ENCODE measurements at regions not wholly inside any gene's neighbourhood (a gene's known extent, or its start where the extent isn't known, plus 50 kb on each side); places are given as distances from the start of the nearest gene placed in this dataset.

DNA sequence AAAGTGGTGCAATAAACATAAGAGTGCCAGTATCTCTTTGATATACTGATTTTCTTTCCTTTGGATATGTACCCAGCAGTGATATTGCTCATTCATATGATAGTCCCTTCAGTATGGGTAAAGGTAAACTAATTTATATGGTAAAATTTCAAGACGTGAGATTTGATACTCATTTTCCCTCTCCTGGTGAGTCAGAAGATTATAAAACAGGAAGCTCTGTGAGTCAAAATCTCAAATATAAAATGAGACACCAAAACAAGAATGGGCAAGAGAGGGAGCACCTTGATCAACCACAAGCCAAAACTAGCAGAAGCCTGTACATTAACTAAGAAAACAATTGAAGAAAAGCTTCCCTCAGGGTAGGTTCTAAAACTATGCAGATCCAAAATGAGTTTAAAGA, 216.3 kb downstream of the SLITRK6 start:
- H3K4me3 Mint-ChIP-seq (ENCODE audit: unreplicated experiment), result no peak overlapping the region
- no peaks in the 10 kb centered on the region for H3K27me3 Mint-ChIP-seq (ENCODE audit: low read depth, unreplicated experiment)
- H4K20me1 ChIP-seq (ENCODE audit: insufficient read depth, low read length), result no peaks in the 10 kb centered on the region
- H3K9ac ChIP-seq (ENCODE audit: low read length), result no peak overlapping the region
- no peaks in the 10 kb centered on the region for H3K27me3 ChIP-seq (ENCODE audit: insufficient read depth, low read length)
- H3K4me1 Mint-ChIP-seq (ENCODE audit: low read depth, unreplicated experiment), result peaks cover 5% of the 10 kb centered on the region
- FAIRE-seq (no peak), DNase-seq (ENCODE audit: low read depth) (no peak)
- H3K4me3 ChIP-seq (ENCODE audit: insufficient read depth, low read depth, low read length), result no peak overlapping the region
- no peak overlapping the region for H2AFZ ChIP-seq (ENCODE audit: low read depth, low read length)
- no peaks in the 10 kb centered on the region for H3K36me3 ChIP-seq (ENCODE audit: insufficient read depth, low read length)
- peaks cover 2% of the 10 kb centered on the region for H3K9me3 Mint-ChIP-seq (ENCODE audit: unreplicated experiment)
- no peak for TF ChIP-seq EZH2 (IDR thresholded peaks at IDR 0.05; ENCODE audit: insufficient read depth, low read length)
- TF ChIP-seq, protein P1, sequence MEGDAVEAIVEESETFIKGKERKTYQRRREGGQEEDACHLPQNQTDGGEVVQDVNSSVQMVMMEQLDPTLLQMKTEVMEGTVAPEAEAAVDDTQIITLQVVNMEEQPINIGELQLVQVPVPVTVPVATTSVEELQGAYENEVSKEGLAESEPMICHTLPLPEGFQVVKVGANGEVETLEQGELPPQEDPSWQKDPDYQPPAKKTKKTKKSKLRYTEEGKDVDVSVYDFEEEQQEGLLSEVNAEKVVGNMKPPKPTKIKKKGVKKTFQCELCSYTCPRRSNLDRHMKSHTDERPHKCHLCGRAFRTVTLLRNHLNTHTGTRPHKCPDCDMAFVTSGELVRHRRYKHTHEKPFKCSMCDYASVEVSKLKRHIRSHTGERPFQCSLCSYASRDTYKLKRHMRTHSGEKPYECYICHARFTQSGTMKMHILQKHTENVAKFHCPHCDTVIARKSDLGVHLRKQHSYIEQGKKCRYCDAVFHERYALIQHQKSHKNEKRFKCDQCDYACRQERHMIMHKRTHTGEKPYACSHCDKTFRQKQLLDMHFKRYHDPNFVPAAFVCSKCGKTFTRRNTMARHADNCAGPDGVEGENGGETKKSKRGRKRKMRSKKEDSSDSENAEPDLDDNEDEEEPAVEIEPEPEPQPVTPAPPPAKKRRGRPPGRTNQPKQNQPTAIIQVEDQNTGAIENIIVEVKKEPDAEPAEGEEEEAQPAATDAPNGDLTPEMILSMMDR (IDR thresholded peaks at IDR 0.05; ENCODE audit: insufficient read depth, low read depth, low read length), result no peak
- no peaks in the 10 kb centered on the region for H3K79me2 ChIP-seq (ENCODE audit: insufficient read depth, low read length)
- no peak overlapping the region for H3K4me2 ChIP-seq (ENCODE audit: low read length)
- no peak overlapping the region for H3K27ac ChIP-seq (ENCODE audit: low read depth, low read length)
- no peaks in the 10 kb centered on the region for H3K36me3 Mint-ChIP-seq (ENCODE audit: low read depth, unreplicated experiment)
- H3K4me1 ChIP-seq (ENCODE audit: insufficient read depth, low read length), result peaks cover 4% of the 10 kb centered on the region
- peaks cover 2% of the 10 kb centered on the region for H3K9me3 ChIP-seq (ENCODE audit: insufficient read depth, low read depth, low read length)
- no peak overlapping the region for H3K27ac Mint-ChIP-seq (ENCODE audit: unreplicated experiment)

DNA sequence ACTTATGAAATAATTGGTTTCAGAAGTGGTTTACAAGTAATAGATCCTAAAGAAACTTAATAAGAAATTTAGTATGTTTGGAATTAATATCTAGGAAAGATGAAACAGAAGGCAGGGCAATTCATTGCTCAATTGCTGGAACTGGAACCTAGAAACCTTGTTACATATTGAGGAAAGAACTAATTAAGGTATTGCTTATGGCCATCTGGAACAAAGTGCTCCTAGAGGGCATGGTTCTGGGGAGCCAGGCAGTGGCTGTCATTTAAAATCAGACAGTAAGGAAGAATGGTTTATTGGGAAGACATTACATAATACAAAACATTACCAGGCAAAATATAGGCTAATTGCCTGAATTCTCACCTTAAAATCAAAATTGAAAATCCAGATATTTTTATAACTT, 224.1 kb downstream of the SLITRK6 start:
- Histone ChIP-seq H3K4me1 (ENCODE audit: insufficient read depth, low read length) (no peaks in the 10 kb centered on the region), H3K9ac (ENCODE audit: low read length) (no peak overlapping the region), H3K79me2 (ENCODE audit: insufficient read depth, low read length) (no peaks in the 10 kb centered on the region), H4K20me1 (ENCODE audit: insufficient read depth, low read length) (no peaks in the 10 kb centered on the region), H2AFZ (ENCODE audit: low read depth, low read length) (no peak overlapping the region), H3K4me2 (ENCODE audit: low read length) (no peak overlapping the region), H3K9me3 (ENCODE audit: insufficient read depth, low read depth, low read length) (peaks cover 2% of the 10 kb centered on the region), H3K27me3 (ENCODE audit: insufficient read depth, low read length) (no peaks in the 10 kb centered on the region), H3K4me3 (ENCODE audit: insufficient read depth, low read depth, low read length) (no peak overlapping the region), H3K27ac (ENCODE audit: low read depth, low read length) (no peak overlapping the region), H3K36me3 (ENCODE audit: insufficient read depth, low read length) (no peaks in the 10 kb centered on the region)
- TF ChIP-seq, protein P1 (IDR thresholded peaks at IDR 0.05; ENCODE audit: insufficient read depth, low read depth, low read length), result no peak
- no peak for TF ChIP-seq EZH2 (IDR thresholded peaks at IDR 0.05; ENCODE audit: insufficient read depth, low read length)
- no peak overlapping the region for H3K4me3 Mint-ChIP-seq (ENCODE audit: unreplicated experiment)
- no peak overlapping the region for H3K27ac Mint-ChIP-seq (ENCODE audit: unreplicated experiment)
- H3K36me3 Mint-ChIP-seq (ENCODE audit: low read depth, unreplicated experiment), result no peaks in the 10 kb centered on the region
- H3K9me3 Mint-ChIP-seq (ENCODE audit: unreplicated experiment), result no peaks in the 10 kb centered on the region
- H3K27me3 Mint-ChIP-seq (ENCODE audit: low read depth, unreplicated experiment), result no peaks in the 10 kb centered on the region
- no peaks in the 10 kb centered on the region for H3K4me1 Mint-ChIP-seq (ENCODE audit: low read depth, unreplicated experiment)
- no peak for FAIRE-seq
- no peak for DNase-seq (ENCODE audit: low read depth)

DNA sequence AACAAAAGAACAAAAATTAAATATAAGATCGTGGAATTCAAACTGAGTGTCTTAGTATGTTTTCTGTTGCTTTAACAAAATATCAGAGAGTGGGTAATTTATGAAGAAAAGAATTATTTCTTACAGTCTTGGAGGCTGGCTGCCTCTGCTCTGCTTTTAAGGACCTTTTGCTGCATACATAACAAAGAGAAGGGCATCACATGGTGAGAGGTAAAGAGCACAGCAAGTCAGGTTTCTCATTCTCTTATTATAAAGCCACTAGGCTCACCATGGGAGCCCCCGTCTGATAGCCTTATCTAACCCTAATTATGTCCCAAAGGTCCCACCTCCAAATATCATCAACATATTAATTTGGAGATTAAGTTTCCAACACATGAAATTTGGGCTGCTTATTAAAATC, 231.3 kb downstream of the SLITRK6 start:
- Histone ChIP-seq H3K79me2 (ENCODE audit: insufficient read depth, low read length) (no peaks in the 10 kb centered on the region), H4K20me1 (ENCODE audit: insufficient read depth, low read length) (no peaks in the 10 kb centered on the region), H3K4me3 (ENCODE audit: insufficient read depth, low read depth, low read length) (no peak overlapping the region), H2AFZ (ENCODE audit: low read depth, low read length) (no peak overlapping the region), H3K4me1 (ENCODE audit: insufficient read depth, low read length) (no peaks in the 10 kb centered on the region), H3K36me3 (ENCODE audit: insufficient read depth, low read length) (no peaks in the 10 kb centered on the region), H3K9me3 (ENCODE audit: insufficient read depth, low read depth, low read length) (no peaks in the 10 kb centered on the region), H3K27me3 (ENCODE audit: insufficient read depth, low read length) (no peaks in the 10 kb centered on the region), H3K9ac (ENCODE audit: low read length) (no peak overlapping the region), H3K27ac (ENCODE audit: low read depth, low read length) (no peak overlapping the region), H3K4me2 (ENCODE audit: low read length) (no peak overlapping the region)
- no peak overlapping the region for H3K27ac Mint-ChIP-seq (ENCODE audit: unreplicated experiment)
- no peaks in the 10 kb centered on the region for H3K36me3 Mint-ChIP-seq (ENCODE audit: low read depth, unreplicated experiment)
- H3K4me3 Mint-ChIP-seq (ENCODE audit: unreplicated experiment), result no peak overlapping the region
- no peaks in the 10 kb centered on the region for H3K27me3 Mint-ChIP-seq (ENCODE audit: low read depth, unreplicated experiment)
- H3K4me1 Mint-ChIP-seq (ENCODE audit: low read depth, unreplicated experiment), result no peaks in the 10 kb centered on the region
- DNase-seq (ENCODE audit: low read depth) (no peak), FAIRE-seq (no peak)
- no peak for TF ChIP-seq EZH2 (IDR thresholded peaks at IDR 0.05; ENCODE audit: insufficient read depth, low read length)
- TF ChIP-seq, protein P1 (IDR thresholded peaks at IDR 0.05; ENCODE audit: insufficient read depth, low read depth, low read length), result no peak
- H3K9me3 Mint-ChIP-seq (ENCODE audit: unreplicated experiment), result no peaks in the 10 kb centered on the region

All from astrocyte (in vitro differentiated cells and primary cell).